H1 (cell line): ENCODE measurements at regions not wholly inside any gene's neighbourhood (a gene's known extent, or its start where the extent isn't known, plus 50 kb on each side); places are given as distances from the start of the nearest gene placed in this dataset.

Source experiments
- CHD7 ChIP-seq: fragments of 300-600 bp; sonication (generic); IDR thresholded peaks from 2 replicates; pipeline ENCODE4 v1.7.1; 2012; ENCODE audit warnings: low read length, moderate library complexity, mild to moderate bottlenecking, inconsistent platforms; ENCODE audit not compliant: insufficient replicate concordance

- no peak for TF ChIP-seq CHD7
Measured at GRCh38 chr15:31799715-31800321, 230.5 kb upstream of the CHRNA7 start (continued).
